HG03354 (cell line): ENCODE measurements at regions not wholly inside any gene's neighbourhood (a gene's known extent, or its start where the extent isn't known, plus 50 kb on each side); places are given as distances from the start of the nearest gene placed in this dataset.
"Not testable (repeated sequence)": the region's sequence is repeated elsewhere in the genome, so short reads cannot be mapped to it uniquely, and the experiment has no call there.

Source experiments
- ATAC-seq: cut with Tn5 transposase; IDR thresholded peaks from one replicate; pipeline ENCODE4 v1.9.1; 2021; ENCODE audit warnings: mild to moderate bottlenecking; ENCODE audit not compliant: unreplicated experiment, poor library complexity, severe bottlenecking

DNA sequence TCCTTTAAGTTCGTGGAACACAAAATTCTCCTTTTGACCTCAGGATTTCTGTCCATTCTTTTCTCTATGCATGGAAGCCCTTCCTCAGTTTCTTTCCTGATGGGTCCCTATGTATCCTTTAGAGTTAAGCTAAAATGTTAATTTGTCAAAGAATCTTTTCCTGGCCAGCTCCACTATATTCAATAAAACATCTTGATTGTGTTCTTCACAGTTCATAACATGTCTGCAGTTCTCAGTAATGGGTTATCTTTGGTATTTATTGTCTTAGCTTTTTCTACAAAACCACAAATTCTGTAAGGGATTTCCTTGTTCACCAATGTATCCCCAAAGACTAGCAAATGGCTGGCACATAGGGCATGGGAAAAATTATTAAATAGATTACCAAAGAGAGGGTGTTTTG lies 998.5 kb downstream of the ADGRL2 start:
- no peak for ATAC-seq

DNA sequence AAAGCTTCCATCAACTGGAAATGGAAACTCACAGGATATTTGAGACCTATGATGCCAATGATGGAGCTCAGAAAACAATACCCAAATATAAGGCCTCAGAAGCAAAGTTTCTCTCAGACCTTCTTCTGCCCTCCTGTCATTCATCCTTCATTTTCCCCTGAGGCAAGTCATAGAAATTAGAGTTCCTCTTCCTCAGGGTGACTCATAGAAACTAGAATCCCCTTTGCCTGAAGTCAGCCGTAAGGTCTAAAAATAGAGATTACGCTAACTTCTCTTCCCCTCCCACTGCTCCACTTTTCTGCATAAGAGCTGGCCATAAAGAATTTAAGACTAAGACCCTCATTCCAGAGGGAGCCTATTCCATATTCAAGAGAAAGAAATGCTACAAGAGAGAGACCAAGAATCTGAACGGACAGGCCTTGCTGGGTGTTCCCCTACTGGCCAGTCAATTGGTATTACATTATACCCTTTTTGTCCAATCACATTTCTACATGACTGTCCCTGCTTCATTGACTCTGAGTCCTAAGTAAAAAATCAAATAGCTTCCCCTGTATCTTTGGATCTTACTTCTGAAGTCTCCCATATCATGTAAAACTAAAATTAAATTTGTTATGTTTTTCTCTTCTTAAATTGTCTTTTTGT lies 994.9 kb downstream of the ADGRL2 start:
- peak; percentile 63 for ATAC-seq

DNA sequence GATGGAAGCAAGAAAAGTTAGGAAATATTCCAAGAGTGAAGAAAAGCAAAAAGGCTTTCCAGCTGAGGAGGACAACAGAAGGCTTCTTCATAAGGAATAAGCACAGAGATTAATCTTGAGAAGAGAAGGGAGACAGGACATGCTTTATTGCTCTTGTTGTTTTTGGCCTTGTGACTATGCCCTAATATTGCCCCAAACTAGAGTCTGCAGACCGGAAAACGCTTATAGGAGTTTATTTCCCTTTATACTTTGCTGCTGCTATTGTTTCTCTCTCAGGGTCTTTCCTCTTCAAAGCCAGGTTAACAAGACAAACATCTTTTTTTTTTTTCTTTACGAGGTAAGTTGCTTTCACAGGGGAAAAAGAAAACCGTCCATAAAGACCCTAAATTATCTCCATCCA lies 991.4 kb downstream of the ADGRL2 start:
- ATAC-seq: no peak

DNA sequence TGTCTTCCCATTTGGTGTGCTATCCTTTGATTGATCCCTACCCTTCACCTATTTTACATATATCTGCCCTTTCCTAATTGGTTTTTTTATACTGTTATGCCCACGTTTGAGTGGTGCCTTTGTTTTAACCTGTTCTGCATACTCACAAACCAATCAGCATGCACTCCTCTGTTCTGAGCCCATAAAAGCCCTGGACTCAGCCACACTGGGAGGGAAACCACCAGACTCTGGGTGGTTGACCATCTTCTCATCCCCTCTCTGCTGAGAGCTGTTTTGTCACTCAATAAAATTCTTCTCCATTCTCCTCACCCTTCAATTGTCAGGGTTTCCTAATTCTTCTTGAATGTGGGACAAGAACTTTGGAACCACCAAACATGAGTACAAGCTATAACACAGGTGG lies 989.8 kb downstream of the ADGRL2 start:
- ATAC-seq: no peak

GRCh38 chr1:82788660-82789059 lies 987.9 kb downstream of the ADGRL2 start:
- ATAC-seq: no peak

GRCh38 chr1:82788038-82788437 lies 987.3 kb downstream of the ADGRL2 start:
- ATAC-seq: no peak

GRCh38 chr1:82786883-82787282 lies 986.1 kb downstream of the ADGRL2 start:
- no peak for ATAC-seq

DNA sequence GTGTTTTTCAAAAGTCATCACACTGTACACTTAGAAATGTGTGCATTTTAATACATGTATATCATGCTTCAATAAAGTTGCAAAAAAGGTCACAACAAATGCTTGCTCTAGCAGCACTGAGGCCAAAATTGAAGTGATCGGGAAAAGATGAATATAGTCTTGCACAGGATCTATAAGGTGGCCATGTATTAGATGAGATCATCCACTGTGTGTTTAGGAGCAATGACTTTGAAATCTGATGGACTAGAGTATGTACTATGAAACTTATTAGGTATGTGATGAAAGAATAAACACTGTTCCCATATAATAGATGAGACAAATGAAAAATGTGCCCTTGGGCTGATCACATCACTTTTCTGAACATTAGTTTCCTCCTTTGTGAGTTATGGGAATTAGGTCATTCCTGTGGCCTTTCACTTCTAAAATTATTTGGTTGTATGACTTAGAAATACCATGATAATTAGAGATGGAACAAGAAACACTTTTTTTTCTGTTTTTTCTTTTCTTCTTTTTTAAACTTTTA lies 984.6 kb downstream of the ADGRL2 start:
- ATAC-seq: no peak

DNA sequence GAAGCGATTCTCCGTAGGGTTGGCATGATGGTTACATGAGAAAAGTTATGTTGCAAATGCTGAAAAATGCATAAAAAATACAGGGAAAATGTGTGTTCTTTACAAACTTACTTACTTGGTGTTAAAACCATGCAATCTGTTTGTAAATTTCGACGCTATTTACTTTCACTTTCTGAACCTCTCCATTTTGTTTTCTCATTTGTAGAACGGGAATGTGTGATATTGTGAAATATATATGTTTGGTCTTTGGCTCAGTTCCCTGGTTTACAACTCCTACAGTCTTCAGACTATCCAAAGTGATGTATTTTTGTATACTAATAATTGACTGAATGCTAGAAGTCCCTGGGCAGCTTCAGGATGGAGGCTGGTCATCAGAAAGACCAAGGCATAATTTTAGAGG lies 982.3 kb downstream of the ADGRL2 start:
- ATAC-seq: no peak

- no peak for ATAC-seq
Measured at GRCh38 chr1:82782599-82782998, 981.9 kb downstream of the ADGRL2 start.

GRCh38 chr1:82778612-82779011 lies 977.9 kb downstream of the ADGRL2 start:
- ATAC-seq: no peak

GRCh38 chr1:82777240-82777639 lies 976.5 kb downstream of the ADGRL2 start:
- no peak for ATAC-seq

DNA sequence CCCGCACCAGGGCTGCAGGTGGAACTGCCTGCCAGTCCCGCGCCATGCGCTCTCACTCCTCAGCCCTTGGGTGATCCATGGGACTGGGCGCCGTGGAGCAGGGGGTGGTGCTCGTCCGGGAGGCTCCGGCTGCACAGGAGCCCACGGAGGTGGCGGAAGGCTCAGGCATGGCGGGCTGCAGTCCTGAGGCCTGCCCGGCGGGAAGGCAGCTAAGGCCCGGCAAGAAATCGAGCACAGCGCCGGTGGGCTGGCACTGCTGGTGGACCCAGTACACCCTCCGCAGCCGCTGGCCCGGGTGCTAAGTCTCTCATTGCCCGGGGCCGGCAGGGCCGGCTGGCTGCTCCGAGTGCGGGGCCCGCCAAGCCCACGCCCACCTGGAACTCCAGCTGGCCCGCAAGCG lies 976.0 kb downstream of the ADGRL2 start:
- ATAC-seq: not testable (repeated sequence)

- ATAC-seq: peak; percentile 53
Measured at GRCh38 chr1:82775406-82776000, 974.8 kb downstream of the ADGRL2 start.

DNA sequence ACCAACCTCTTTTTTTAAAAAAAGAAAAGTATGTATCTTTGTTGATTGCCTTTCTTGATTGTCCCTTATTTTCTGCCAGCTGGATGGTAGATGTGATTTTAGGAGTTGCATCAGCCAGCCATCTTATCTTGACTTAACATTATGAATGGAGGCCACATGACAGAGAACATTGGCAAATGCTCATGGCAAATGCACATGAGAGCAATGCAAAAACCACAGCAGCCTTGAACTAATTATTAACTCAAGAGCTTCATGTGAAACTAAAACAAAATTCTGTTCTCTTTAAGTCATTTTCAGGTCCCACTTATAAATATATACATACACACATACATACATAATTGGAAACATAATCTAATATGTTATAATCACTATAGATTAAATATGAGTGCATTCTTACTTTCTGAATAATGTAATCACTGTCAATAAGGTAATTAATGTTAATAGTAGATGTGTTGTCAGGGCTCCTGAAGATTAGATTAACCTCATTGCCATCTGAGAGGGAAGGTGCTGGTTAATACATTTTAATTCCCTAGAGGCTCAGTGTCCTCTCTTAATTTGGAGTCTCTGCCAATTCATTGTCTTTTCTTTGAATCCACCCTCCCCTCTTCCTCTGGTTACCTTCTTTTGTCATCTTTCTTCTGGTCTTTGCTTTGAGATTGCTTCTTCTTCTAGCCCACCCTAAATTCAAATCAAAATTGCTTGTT lies 962.2 kb downstream of the ADGRL2 start:
- ATAC-seq: peak; percentile 87

DNA sequence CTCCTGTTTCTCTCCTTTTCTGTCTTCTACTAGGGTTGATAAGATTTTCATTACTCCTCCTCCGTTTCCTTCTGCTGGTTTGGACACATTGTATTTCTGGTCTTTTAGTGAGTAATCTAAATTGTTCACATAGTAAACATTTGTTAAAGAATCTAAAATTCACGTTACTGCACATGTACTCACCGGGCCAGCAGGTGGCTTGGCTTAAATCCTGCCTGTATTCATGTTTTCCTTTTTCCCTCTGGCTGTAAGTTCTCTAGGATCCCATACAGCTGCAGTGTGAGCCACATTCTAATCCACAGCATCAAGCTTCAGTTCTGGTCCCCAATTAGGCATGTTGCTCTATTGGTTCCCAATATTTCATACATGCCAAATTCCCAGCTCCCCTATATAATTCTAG lies 958.3 kb downstream of the ADGRL2 start:
- ATAC-seq: no peak

DNA sequence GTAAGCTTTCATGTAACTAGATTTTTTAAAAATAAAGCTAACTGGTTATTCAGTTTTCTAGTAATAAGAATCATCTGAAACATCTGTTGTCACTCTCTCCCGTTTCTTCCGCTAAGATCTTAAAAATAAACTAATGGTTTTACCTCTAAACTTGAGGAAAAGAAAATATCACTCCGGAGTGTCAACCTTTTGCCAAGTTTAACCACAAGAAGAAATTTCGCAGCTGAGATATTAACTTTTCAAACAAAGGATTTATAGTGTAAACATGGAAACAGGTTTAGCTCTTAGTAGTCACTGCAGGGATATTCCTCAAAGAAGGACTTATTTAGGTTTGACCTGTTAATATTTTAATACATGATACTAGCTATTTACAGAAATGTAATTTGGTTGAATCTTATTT lies 954.9 kb downstream of the ADGRL2 start:
- no peak for ATAC-seq

- ATAC-seq: no peak
Measured at GRCh38 chr1:82755191-82755590, 954.5 kb downstream of the ADGRL2 start.

DNA sequence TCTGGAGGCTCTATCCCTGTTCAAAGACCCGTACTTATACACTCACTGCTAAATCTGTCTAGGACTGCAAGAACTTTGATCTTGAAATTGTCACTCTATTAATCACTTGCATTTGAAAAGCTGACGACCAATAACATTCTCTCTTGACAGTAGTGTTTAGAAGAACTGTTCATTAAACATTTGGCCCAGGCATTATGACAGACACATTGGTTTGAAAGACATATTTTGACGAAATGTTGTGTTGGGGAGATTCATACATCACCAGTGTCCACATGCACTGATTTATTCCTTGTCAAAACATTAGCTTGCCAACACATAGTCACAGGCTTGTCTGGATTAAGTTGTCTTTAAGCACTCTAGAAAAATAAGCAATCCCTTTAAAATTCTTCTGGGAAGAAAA lies 951.3 kb downstream of the ADGRL2 start:
- ATAC-seq: no peak

GRCh38 chr1:82733645-82734044 lies 932.9 kb downstream of the ADGRL2 start:
- ATAC-seq: no peak

DNA sequence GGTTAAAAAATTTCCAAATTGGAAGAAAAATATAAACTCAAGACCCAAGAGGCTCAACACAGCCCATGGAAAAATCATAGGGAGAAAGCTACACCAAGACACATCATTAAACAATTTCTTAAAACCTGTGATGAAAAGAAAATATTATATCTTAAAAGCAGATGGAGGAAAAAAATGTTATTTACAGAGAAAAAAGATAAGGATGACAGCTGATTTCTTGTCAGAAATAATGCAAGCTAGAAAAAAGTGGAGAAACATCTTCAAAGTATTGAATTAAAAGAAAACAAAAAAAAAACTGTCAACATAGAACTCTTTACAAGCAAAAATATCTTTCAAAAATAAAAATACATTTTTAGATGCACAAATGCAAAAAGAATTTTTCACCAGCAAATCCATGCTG lies 930.5 kb downstream of the ADGRL2 start:
- ATAC-seq: no peak
